GM12873 (cell line): ENCODE measurements at regions not wholly inside any gene's neighbourhood (a gene's known extent, or its start where the extent isn't known, plus 50 kb on each side); places are given as distances from the start of the nearest gene placed in this dataset.

Experiments used
- CTCF ChIP-seq: IDR thresholded peaks from 2 replicates; pipeline ENCODE4 v1.5.1; 2012; ENCODE audit warnings: low read depth, mild to moderate bottlenecking, moderate library complexity, low read length, control low read depth; ENCODE audit not compliant: insufficient read depth; ENCODE audit errors: missing control alignments

GRCh38 chr9:106304401-106304920 lies 558.5 kb upstream of the ZNF462 start:
- TF ChIP-seq CTCF, result no peak

DNA sequence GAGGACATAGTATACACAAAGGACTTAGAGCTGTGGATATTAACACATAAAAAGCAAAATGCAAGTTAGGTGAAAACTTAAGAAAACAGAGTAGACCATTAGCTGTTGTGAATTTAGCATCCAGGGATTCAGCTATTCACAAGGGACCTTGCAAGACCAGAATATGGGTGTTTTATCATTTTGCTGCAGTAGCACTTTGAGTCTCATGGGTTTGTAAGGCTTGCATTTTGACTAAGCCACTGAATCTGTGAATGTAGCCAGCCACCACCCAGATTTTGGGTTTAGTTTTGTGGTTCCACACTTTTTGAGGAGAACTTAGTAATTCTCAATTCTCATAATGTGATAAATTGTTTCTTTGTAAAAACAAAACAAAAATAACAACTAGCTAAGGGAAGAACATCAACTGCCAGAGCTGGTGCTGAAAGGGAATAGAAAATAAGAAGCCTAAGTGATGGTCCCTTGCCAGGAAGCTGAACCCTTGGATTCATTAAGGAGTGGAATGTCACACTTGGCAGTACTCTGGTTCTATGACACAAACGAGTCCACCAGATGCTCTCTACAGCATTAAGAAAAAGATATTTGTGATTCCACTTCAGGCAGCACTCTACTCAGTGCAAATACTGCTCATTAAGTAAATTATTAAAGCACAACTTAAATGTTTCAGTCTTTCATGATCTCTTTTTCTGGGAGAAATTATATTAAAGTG lies 557.4 kb upstream of the ZNF462 start:
- TF ChIP-seq CTCF, result no peak

DNA sequence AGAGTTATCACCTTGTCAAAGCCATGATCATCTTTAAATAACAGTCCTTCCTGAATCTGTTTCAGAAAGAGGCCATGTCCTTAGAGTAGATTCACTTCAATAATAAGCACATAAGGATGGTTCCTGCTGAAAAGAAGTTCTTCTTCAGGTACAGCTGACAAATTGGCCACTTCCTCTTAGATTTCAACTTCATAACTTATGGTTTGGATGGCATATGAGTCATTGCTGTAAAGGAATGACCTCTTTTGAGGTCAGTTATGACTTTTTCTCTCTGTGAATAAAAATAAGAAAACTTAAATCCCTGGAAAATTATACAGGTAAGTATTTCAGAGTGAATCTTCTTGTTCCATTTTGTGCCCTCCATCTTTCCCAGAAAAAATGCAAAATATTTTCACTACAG lies 555.3 kb upstream of the ZNF462 start:
- no peak for TF ChIP-seq CTCF

DNA sequence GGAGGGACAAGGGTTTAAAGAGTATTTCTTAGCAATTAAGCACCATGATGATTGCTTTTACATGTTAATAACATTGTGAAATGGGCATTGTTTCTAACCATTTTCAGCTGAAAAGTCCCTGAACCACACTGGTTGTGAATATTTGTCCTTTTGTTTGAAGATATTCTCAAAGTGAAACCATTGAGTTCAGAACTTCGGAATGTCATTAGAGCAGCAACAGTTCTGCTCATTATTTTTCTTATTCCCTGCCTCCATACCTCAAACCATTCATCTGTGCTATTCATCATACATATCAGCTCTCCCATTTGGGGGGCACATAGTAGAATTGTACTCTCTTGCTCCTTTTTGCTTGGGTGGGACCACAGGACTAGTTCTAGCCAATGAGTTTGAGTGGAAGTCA lies 553.0 kb upstream of the ZNF462 start:
- no peak for TF ChIP-seq CTCF

- TF ChIP-seq CTCF, result no peak
Observed at GRCh38 chr9:106310782-106311181, 552.2 kb upstream of the ZNF462 start.

DNA sequence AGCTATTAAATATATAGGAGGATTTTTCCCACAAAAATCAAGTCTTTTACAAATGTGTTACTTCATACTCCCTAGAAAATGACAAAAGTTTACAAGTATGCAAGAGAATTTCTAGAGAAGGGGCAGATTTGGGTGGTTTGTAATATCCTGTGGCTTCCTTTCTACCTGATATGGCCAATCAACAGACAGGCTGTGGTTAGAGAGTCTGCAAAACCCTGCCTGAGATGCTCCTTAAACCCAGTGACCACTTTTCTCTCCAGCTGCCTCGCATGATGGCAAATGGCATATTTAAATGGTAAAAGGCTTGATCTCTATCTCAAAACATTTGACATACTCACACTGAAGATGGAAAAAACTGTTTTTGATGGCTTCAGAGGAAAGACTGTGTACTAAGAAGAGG lies 550.1 kb upstream of the ZNF462 start:
- TF ChIP-seq CTCF, result no peak

GRCh38 chr9:106314476-106314875 lies 548.5 kb upstream of the ZNF462 start:
- no peak for TF ChIP-seq CTCF
